Lung microvascular endothelial cell (primary cell): ENCODE measurements at regions not wholly inside any gene's neighbourhood (a gene's known extent, or its start where the extent isn't known, plus 50 kb on each side); places are given as distances from the start of the nearest gene placed in this dataset.
A peak's percentile ranks its signal among the peaks of the same experiment; 100 is the strongest.
"Not testable (repeated sequence)": the region's sequence is repeated elsewhere in the genome, so short reads cannot be mapped to it uniquely, and the experiment has no call there.

Experiments used
- DNase-seq, 2 donors: peaks; one replicate each; pipeline versions ENCODE4 v3.0.0 to v3.0.0-alpha.2; 2010; ENCODE audit warnings: low read depth in 2 of 2

DNA sequence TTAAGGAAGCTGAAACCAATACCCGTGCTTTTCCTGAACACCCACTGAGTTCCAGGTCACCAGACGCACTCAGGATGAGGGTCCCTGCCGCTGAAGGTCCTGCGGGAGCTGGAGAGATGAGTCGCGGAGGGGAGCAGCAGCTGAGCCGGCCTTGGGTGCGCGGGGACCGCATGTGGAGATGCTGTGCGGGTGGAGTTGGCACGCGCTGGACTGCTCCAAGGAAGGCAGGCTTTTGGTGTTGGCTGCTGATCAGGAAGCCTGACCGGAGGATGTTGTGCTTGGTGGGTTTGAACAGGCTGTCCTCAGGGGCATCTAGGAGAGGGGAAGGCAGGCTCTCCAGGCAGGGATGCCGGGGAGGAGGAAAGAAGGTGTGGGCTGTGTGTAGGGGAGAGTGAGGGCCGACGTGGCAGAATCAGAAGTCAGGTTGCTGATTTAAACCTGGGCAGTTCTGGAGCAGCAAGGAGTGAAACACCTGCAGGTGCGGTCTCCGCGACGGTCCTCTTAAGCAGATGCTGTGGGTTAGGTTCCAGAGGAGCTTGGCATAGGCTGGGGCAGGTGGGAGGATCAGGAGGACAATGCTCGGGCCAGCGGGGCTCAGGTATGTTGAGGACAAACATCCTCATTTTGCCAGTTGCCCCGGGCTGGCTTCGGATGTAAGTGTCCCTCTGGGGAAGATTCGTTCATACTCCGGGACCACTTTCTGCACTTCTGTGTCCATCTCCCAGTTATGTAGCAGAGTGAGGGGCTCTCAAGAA lies 197.5 kb upstream of the B3GAT1 start:
- DNase-seq = no peak

DNA sequence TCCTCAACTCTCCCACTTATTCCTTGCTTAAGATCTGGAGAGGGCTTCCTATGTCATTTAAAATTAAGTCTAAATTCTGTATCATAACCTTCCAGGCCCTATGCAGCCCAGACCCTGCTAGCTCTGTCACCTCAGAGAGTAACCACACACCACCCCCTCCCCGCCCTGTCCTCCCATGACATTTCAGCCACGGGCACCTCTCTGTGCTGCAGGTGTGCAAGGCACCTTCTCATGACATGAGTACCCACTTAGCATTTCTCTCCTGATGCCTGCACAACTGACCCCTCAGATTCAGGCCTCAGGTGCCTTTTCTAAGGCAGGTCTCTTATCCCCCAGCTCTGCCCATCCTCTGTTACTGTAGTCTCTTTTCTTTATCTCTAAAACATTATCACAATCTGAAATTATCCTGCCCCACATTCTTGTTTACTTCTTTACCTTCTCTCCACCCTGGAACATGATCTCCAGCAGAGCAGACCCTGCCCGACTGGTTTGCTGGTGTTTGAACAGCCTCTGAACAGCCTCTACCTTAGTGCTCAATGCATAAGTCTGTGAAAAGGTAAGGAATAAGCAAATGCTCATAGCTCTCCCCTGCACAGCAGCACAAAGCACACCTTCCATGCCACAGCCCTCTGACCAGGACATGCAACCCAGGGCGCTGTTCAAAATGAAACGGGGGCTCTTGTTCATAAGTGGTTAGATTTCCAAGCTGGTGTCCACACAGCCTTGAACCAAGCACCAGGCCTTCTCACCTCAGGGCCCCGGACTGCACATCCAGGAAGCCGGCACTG lies 196.1 kb upstream of the B3GAT1 start:
- no peak for DNase-seq

DNA sequence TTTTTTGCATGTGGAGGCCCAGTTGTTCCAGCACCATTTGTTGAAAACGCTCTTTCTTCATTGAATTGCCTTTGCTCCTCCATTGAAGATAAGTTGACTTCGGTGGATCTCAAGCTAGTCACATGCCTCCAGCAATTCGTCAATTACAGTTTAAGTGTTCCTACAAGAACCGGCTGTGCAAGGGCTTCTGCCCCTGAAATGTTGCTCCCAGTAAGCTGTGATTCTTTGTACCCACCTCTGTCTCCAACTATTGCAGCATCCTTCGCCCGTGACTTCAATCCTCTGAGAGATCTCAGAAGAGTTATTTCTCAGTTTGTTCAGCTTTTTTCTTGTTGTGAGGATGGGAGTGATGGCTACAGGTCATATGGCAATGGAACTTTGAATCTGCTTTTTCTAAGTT lies 194.2 kb upstream of the B3GAT1 start:
- DNase-seq = no peak

DNA sequence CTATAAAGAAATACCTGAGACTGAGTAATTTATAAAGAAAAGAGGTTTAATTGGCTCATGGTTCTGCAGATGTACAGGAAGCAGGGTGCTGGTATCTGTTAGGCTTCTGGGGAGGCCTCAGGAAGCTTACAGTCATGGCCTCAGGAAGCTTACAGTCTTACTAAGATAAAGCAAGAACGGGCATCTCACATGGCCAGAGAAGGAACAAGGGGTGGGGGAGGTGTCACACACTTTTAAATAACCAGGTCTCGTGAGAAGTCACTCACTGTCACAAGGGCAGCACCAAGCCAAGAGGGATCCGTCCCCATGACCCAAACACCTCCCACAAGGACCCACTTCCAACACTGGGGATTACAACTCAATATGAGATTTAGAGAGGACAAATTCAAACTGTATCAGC lies 192.8 kb upstream of the B3GAT1 start:
- DNase-seq = no peak

DNA sequence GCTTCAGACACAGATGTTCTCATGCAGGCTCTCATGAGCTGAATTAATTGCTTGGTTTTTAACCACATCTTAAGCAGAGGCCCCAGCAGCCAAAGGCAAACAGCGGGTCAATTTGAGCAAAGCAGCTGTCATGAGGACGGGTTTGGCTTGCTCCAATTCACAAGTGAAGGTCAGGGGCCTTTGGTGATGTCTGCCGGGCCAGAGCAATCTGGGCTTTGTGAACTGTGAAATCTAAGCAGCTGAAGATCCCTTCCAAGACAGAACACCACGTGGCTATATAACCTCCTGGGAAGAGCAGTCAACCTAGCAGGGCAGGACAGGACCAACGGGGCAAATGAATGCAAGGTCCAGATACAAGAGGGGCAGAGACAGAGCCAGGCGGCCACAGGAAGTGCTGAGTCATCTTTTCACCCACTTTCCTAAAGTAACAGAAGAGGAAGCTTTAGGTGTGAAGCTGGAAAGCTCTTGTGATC lies 187.3 kb upstream of the B3GAT1 start:
- DNase-seq = no peak

DNA sequence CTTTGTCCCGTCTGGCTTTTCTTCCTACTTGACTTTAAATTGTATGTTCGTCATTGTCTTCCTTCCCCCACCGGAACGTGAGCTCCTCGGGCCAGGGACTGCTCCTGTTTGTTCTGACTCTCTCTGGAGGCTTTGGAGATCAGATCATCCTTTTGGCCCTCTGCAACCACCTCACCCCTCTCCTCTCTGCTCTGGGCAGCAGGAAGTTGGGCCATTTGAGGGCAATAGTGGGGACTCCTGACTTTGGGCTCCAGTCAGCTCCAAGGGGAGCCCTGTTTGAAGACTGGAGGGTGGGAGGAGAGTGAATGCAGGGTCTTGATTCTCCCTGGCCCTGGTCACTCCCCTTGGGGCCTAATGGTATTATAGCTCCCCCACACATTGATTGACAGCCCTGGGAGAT lies 186.3 kb upstream of the B3GAT1 start:
- DNase-seq = no peak

DNA sequence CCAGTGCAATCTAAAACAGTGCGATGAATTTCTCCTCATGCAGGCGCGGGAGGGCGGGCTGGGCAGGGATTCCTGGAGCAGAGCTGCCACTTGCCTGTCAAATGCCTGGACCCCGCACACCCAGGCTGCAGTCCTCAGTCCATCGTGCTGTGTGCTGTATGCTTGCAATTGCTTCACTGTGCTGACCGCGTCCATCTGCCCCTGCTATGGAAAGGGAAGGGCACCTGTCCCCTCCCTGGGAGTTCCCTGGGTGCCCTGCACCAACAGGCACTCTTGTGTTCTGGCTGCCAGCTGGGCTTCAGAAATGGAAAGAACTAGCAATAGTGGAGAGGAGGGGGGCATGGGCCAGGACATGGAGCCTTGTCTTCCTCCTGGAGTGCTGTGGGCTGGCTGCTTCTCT lies 185.4 kb upstream of the B3GAT1 start:
- no peak for DNase-seq

DNA sequence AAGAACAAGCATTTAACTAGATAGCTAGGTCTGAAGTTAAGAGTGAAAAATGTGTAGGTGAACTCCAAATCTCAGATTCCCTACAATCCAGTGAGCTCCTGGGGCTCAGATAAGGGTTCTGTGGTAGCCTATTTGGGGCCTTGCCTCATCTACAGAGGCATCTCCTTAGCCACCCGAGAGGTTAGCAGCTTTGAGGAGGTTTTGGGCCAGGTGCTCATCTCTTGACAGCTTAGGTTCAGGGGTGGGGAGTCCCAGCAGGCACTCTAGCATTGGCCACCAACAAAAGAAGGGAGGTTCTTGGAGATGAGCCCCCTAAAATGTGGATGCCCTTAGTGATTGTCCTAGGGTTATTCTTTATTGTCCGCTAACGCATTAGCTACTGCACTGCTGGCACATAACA lies 184.4 kb upstream of the B3GAT1 start:
- no peak for DNase-seq

DNA sequence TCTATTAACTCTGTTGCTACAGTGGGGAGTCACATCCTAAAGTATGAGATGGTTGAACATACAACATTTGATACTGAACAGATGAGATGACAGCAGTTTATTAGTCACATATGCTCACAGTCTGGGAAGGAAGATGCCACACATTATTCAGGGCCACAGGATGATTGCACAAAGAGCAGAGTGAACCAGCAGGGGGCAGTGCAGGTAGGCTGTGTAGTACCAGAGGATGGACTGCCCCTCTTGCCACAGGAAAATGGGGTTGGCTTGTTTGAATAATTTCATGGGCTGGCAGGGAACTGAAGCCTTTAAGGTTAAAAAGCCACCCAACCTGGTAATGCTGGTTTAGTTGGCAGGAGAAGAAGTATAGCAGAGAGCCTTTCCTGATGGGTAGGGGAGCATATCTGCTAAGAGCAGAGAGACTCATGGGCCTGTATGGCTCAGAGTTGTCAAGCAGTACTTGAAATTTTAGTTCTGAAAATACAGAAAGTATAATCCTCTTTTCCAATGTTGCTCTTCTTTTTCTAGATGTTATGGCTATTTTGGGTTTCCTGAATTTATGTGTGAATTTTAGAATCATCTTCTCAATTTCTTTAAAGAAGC lies 180.4 kb upstream of the B3GAT1 start:
- DNase-seq = peak in 1 of 2 donors; percentile 20

DNA sequence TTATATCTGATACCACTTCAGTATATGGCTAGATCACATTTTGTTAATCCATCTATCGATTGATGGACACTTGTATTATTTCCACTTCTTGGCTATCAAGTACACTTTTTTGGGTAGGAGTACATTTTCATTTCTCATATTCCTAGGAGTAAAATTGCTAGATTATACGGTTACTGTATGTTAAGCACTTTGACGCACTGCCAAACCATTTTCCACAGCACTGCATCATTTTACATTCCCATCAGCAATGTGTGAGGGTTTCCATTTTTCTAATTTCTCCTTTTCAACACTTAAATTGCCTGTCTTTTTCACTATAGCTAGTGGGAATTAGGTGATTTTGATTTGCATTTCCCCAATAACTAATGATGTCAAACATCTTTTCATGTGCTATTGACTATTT lies 179.3 kb upstream of the B3GAT1 start:
- DNase-seq = no peak

DNA sequence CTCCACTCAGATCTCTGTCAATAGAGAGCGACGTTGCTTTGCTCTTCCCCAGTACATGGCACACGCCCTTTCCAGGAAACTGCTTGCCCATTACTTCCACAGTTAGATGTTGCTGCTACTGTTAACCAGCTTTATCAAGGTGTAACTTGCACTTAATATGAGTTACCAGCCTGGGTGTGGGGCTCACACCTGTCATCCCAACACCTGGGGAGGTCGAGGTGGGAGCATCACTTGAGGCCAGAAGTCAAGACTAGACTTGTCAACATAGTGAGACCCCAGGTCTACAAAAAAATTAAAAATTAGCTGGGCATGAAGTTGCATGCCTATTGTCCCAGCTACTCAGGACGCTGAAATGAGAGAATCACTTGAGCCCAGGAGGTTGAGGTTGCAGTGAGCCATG lies 177.1 kb upstream of the B3GAT1 start:
- DNase-seq = no peak

DNA sequence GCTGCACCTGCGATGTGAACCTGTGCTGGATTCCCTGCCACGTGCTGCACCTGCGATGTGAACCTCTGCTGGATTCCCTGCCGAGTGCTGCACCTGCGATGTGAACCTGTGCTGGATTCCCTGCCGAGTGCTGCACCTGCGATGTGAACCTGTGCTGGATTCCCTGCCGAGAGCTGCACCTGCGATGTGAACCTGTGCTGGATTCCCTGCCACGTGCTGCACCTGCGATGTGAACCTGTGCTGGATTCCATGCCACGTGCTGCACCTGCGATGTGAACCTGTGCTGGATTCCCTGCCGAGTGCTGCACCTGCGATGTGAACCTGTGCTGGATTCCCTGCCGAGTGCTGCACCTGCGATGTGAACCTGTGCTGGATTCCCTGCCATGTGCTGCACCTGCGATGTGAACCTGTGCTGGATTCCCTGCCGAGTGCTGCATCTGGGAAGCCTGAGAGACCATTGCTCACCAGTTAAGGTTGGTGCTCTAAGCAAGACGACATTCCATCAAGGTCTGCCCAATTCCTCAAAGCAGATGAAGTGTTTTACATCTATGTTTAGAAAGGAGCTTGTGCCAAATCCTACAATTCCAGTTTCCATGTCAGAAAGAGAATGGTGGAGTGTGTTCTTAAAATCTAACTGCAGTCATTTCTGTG lies 176.5 kb upstream of the B3GAT1 start:
- DNase-seq = not testable (repeated sequence)

DNA sequence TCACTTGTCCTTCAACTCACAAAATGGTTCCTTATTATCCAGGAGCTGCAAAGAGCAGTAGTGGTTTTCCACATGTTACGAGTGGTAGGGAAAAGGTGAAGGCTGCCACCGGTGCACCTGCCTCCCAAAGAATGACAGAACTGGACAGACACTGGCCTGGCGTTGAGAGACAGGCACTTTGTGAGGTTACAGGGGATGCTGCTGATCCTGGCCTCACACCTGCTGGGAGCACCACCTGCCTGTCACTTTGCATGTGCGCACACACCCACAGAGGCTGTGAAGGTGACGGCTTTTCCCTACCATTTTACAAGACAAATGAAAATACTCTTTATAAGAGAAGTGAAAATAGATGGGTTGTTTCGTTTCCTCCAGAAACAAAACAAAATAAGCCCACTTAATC lies 175.3 kb upstream of the B3GAT1 start:
- no peak for DNase-seq

DNA sequence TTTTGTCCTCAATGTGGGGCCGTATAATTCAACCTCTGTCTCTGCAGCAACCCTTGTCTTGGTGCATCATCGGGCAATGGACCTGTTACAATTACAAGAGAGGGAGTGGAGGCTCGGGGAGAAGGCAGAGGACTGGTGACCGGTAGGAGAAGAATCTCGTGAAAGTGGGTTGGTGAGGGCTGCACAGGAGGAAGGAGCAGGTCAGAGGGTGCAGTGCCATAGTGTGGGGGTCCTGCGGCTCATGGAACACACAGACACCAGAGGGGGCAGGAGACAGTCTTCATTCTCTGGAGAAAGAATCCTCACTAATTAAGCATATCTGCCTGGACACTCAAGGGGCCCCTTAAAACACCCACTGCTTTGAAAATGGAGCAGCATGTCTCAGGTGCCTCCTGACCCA lies 174.7 kb upstream of the B3GAT1 start:
- DNase-seq = no peak

DNA sequence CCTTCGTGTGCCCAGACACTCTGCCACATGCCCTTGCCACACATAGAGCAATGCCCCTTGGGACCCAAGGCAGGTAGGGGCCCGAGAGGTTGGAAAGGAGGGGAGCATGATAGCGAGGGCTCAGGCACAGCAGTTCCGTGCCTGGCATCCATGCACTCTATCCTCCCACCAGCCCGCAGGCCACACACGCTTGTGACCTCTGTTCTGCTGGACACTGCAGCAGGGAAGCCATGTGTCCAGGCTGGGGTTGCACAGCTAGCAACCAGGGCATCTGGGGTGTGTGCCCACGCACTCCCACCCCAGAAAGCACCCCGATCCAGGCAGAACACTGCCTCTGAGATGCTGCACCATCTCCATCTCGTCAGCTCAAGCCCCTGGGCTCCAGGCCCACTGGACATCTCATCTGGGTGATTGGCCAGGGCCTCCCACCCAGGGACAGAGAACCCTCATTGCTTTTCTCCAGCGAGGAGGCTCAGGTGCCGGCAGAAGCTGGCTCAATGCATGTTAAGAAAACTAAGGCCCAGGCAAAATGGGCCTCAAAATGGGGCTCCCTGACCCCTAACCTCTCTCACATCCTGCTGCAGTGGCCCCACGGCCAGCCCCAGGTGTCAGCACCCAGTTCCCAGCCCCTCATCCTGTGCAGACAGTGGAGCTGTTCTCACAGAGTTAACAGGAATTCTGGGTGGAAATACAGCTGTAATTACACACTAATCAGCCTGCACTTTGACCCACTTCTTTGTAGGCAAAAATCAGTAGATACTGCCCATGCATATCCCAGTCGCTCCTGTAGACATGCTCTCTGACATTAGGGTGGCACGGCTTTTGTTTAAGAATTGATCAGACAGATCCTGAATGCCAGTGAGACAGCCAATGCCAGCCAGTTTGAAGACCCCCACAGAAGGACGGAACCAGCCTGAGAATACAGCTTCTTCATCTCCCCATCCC lies 173.9 kb upstream of the B3GAT1 start:
- no peak for DNase-seq

DNA sequence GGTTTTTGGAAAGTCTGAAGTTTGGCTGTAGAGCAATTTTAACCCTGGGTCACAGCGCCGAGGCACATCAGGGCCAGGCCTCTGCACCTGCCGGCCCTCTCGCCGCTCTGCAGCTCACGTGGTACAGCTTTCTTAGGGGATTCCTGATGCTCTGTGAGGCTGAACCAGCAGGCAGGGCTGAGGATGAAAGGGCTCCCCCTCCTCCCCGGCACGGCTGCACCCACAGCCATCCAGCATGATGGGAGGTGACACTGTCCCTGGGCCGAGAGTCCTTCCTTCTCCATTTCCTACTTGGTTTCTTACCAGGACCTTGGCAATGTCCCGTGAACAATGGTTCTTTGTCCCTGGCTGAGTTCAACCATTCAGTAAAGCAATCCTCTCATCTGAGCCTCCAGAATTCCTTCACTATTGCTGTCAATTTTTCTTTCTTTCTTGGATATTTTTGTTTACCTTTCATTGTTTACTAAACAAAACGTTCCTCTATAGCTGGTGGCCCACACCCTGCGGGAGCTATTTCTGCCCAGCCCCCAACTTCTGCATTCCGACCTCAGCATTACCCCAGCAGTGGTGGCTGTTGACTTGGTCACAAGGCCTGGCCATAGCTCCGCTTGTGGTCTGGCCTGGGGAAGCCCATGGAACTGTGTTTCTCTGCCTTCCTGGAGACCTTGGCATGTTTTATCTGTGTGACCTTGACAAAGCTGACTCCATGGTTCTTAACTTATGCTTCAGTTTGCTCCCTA lies 172.8 kb upstream of the B3GAT1 start:
- no peak for DNase-seq

DNA sequence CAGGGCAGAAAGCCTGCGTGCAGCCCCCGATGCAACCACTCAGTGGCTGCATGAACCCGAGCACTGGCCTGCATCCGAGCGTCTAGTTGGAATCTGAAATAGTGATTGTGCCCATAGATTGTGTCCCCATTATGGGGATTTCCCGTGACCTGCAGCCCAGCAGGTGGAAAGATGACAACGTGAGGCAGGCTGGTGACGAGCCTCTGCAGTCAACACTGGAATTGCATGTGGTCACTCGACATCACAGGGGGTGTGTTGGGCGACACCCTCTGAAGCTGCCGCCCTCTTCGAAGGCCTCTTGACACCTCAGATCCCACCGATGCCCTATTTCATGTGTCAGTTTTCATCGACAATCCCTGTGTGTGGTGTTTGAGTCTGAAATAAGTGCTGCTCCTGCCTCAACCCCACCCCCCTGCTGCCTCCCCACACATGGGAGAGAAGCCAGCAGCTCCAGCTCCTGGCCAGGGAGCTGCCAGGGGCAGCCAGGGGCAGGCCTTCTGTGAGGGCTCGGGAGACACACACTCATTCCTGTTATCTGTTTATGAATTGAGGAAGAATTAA lies 172.0 kb upstream of the B3GAT1 start:
- no peak for DNase-seq

DNA sequence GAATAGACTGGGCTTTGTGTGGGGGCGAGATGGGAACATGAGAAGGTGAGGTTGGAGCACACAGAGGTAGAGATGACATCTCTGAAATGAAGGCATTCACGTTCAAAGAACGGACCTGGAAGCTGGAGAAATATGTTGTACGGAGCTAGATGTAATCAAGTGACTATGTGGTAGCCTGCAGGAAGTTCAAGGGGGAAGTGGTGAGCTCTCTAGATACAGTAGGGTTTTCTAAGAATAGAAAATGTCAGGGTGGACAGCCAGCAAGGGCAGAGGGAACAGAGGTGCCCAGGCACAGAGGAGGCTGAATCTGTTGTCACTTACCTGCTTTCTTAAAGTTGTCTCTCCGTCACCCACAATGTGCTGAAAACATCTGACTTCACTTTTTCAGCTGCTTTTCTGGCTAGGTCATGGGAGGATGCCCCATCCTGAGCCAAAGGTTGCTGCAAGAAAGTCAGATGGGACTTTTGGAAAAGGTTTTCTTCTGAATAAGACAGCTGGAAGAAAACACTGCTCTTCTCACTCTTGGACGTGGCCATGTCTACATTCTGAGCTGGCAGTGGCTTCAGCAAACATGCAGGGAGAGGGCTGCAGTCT lies 171.5 kb upstream of the B3GAT1 start:
- no peak for DNase-seq

DNA sequence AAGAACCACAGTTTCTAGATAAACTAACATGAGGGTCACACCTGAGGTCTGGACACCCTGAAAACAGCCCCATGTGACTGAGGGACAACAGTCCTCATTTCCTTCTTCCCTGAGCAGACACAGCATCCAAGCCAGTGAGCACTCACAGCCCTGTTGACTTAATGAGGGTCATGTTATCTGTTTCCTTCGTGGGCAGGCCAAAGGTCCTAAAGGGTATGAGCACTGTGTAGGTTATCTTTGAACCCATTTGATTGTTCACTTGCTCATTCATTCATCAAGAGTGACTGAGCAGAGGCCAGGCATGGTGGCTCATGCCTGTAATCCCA lies 170.7 kb upstream of the B3GAT1 start:
- DNase-seq = no peak
